ENCODE measurements at regions not wholly inside any gene's neighbourhood (a gene's known extent, or its start where the extent isn't known, plus 50 kb on each side); places are given as distances from the start of the nearest gene placed in this dataset.

DNA sequence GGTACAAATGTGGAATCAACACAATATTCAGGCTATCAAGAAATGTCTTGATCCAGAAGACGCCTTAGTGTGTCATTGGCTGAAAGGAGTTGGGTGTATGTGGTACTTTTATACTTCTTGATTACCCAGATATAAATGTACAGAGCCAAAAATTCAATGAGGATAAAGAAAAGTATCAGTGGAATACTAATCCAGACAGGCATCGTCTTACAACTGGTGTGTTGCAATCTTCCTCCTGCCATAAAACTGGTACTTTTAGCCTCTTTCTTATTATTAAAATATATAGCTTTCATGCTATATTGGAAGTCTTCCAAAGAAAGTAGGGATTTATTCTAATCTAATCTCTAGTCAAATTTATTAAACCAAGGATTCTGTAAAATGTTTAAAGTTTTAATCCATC lies 388.6 kb upstream of the MIR17HG start:
- TF ChIP-seq, protein P1, sequence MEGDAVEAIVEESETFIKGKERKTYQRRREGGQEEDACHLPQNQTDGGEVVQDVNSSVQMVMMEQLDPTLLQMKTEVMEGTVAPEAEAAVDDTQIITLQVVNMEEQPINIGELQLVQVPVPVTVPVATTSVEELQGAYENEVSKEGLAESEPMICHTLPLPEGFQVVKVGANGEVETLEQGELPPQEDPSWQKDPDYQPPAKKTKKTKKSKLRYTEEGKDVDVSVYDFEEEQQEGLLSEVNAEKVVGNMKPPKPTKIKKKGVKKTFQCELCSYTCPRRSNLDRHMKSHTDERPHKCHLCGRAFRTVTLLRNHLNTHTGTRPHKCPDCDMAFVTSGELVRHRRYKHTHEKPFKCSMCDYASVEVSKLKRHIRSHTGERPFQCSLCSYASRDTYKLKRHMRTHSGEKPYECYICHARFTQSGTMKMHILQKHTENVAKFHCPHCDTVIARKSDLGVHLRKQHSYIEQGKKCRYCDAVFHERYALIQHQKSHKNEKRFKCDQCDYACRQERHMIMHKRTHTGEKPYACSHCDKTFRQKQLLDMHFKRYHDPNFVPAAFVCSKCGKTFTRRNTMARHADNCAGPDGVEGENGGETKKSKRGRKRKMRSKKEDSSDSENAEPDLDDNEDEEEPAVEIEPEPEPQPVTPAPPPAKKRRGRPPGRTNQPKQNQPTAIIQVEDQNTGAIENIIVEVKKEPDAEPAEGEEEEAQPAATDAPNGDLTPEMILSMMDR (IDR thresholded peaks at IDR 0.05; ENCODE audit: insufficient read depth, low read length): no peak
- TF ChIP-seq, protein P2, sequence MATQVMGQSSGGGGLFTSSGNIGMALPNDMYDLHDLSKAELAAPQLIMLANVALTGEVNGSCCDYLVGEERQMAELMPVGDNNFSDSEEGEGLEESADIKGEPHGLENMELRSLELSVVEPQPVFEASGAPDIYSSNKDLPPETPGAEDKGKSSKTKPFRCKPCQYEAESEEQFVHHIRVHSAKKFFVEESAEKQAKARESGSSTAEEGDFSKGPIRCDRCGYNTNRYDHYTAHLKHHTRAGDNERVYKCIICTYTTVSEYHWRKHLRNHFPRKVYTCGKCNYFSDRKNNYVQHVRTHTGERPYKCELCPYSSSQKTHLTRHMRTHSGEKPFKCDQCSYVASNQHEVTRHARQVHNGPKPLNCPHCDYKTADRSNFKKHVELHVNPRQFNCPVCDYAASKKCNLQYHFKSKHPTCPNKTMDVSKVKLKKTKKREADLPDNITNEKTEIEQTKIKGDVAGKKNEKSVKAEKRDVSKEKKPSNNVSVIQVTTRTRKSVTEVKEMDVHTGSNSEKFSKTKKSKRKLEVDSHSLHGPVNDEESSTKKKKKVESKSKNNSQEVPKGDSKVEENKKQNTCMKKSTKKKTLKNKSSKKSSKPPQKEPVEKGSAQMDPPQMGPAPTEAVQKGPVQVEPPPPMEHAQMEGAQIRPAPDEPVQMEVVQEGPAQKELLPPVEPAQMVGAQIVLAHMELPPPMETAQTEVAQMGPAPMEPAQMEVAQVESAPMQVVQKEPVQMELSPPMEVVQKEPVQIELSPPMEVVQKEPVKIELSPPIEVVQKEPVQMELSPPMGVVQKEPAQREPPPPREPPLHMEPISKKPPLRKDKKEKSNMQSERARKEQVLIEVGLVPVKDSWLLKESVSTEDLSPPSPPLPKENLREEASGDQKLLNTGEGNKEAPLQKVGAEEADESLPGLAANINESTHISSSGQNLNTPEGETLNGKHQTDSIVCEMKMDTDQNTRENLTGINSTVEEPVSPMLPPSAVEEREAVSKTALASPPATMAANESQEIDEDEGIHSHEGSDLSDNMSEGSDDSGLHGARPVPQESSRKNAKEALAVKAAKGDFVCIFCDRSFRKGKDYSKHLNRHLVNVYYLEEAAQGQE (IDR thresholded peaks at IDR 0.05; ENCODE audit: insufficient replicate concordance, low read depth): no peak
- no peak for TF ChIP-seq GABPA (IDR thresholded peaks at IDR 0.05; ENCODE audit: low read depth)
- TF ChIP-seq POLR2AphosphoS5 (IDR thresholded peaks at IDR 0.05; ENCODE audit: low read depth): no peak
